ENCODE measurements at regions not wholly inside any gene's neighbourhood (a gene's known extent, or its start where the extent isn't known, plus 50 kb on each side); places are given as distances from the start of the nearest gene placed in this dataset.

DNA sequence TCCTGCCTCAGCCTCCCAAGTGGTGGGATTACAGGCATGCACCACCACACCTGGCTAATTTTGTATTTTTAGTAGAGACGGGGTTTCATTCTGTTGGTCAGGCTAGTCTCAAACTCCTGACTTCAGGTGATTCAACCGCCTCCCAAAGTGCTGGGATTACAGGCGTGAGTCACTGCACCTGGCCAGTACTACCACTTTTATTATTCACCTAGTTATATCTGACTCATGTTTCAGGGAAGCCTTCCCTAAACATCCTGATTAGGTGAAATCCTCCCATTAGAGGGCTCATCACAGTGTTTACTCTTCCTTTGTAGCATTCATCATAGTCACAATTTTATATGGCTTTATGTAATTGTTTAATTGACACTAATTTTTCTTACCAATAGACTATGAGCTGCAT is 295.3 kb upstream of the SOX5 start:
- DNase-seq (ENCODE audit: low spot score) = peak; percentile 52
- TF ChIP-seq, protein P1, sequence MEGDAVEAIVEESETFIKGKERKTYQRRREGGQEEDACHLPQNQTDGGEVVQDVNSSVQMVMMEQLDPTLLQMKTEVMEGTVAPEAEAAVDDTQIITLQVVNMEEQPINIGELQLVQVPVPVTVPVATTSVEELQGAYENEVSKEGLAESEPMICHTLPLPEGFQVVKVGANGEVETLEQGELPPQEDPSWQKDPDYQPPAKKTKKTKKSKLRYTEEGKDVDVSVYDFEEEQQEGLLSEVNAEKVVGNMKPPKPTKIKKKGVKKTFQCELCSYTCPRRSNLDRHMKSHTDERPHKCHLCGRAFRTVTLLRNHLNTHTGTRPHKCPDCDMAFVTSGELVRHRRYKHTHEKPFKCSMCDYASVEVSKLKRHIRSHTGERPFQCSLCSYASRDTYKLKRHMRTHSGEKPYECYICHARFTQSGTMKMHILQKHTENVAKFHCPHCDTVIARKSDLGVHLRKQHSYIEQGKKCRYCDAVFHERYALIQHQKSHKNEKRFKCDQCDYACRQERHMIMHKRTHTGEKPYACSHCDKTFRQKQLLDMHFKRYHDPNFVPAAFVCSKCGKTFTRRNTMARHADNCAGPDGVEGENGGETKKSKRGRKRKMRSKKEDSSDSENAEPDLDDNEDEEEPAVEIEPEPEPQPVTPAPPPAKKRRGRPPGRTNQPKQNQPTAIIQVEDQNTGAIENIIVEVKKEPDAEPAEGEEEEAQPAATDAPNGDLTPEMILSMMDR (conservative IDR thresholded peaks at IDR 0.05; ENCODE audit: low read depth) = no peak
- CTCF ChIA-PET = no interaction called here
- no peak overlapping the region for H3K27ac ChIP-seq
- POLR2A ChIA-PET (ENCODE audit: low non-redundant PET) = no interaction called here

DNA sequence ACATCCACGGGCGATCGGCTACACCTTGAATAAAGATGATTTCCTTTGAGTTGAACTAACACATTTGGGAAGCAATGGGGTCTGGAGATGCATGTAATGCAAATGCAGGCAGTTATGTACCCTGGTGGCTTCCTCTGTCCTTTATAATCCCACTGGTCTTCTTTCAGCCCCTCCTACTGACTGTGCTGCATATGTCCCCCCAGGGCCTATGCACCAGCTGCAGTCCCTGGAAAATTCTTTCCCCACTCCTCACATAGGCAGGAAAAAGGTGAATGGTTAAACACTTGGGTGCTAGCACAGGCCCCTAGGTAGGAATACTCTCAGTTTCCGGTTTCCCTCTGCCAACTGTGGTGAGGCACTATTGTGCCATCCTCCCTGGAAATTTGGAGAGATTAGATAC is 294.8 kb upstream of the SOX5 start:
- POLR2A ChIA-PET (ENCODE audit: low non-redundant PET) = no interaction called here
- CTCF ChIA-PET = no interaction called here
- no peak for DNase-seq (ENCODE audit: low spot score)
- TF ChIP-seq, protein P1 (conservative IDR thresholded peaks at IDR 0.05; ENCODE audit: low read depth) = no peak
- H3K27ac ChIP-seq = no peak overlapping the region

DNA sequence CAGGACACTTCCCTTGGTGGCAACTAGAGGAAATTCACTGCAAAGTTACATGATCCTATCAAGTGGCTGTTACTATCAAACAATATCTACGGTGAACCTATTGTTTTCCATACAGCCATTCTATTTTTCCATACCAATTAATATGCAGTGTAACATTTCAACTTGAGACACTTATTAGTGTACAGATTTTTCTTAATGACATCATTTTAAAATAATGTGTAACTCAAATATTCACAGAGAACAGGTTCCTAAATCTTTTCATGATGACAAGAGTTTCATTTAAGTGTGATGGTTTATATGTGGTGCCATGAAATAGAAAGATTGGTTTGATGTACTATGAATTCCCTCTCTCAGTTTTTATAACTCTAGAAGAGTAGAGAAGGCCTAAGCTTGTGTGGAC is 291.2 kb upstream of the SOX5 start:
- ChIA-PET POLR2A (ENCODE audit: low non-redundant PET) (no interaction called here), CTCF (no interaction called here)
- no peak overlapping the region for H3K27ac ChIP-seq
- DNase-seq (ENCODE audit: low spot score) = no peak
- TF ChIP-seq, protein P1 (conservative IDR thresholded peaks at IDR 0.05; ENCODE audit: low read depth) = no peak

DNA sequence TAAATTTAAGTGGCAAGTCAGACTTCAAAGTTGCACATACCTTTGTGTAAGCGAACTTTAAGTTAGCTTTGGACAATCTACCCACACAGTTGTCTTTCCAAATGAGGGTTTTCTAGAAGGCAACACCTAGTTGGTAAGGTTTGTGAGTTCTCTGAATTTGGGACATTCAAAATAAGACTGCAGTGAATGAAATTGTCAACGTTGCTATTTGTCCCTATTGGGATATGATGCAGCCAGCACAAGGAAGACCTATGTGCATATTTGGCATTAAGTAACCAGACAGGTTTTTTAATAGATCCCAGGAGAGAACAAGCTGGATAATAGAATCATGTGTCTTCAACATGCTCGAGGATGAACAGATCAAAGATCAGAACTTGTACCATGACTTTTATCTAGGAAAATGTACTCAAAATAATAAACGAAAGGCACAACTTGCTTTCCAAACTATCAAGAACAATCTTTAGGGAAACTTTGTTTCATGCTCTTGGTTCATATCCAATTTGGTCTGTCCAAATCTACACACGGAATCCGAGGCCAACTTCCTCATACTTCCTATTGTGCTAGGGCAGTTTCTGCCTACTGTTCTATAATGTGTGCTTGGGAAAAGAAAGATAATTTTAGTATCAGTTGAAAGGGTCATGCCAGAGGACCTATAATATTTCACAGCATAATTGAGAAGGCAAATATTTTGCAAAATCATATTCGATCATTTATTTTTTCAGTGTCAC is 284.2 kb upstream of the SOX5 start:
- CTCF ChIA-PET = no interaction called here
- no peak for DNase-seq (ENCODE audit: low spot score)
- TF ChIP-seq, protein P1 (conservative IDR thresholded peaks at IDR 0.05; ENCODE audit: low read depth) = no peak
- POLR2A ChIA-PET (ENCODE audit: low non-redundant PET) = no interaction called here
- no peak overlapping the region for H3K27ac ChIP-seq

DNA sequence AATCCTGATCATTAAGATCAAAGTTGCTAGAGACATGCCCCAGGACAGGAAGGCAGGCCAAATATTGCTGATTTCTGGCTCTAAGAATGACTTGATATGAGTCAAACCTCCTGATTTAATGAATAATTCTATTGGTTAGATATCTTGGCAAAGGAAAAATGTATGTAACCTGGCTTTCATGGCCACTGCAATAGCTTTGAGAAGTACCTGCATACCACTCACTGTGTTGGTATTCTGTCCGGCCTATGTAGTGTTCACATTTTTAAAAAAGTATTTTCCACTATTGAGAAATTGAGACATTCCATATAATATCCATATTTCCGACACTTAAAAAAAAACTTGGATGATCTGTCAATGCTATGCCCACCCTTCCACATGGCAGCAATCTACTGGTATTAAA is 283.1 kb upstream of the SOX5 start:
- TF ChIP-seq, protein P1 (conservative IDR thresholded peaks at IDR 0.05; ENCODE audit: low read depth) = no peak
- DNase-seq (ENCODE audit: low spot score) = no peak
- CTCF ChIA-PET = no interaction called here
- POLR2A ChIA-PET (ENCODE audit: low non-redundant PET) = no interaction called here
- no peak overlapping the region for H3K27ac ChIP-seq

DNA sequence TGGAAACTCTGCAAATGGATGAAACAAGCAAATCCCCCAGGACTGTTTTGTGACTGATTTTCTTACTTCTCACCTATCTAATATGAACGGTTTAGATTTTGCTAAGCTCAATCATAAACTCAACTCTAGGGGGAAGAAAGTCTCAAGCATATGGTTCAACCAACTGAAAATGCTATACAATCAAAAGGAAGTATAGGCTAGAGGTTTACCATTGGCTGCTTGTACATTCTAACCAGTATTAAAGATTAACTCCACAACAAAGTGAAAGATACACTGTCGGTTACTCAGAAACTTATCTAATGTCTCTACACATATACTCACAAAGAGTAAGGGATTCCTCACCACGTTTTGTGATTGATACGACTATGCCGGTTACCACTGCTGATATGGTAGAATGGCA is 281.8 kb upstream of the SOX5 start:
- no peak for DNase-seq (ENCODE audit: low spot score)
- ChIA-PET CTCF (no interaction called here), POLR2A (ENCODE audit: low non-redundant PET) (no interaction called here)

More for the DNA sequence above, 281.8 kb upstream of the SOX5 start:
- H3K27ac ChIP-seq = no peak overlapping the region
- TF ChIP-seq, protein P1 (conservative IDR thresholded peaks at IDR 0.05; ENCODE audit: low read depth) = no peak
